Kasumi-1 (cell line): ENCODE measurements at regions not wholly inside any gene's neighbourhood (a gene's known extent, or its start where the extent isn't known, plus 50 kb on each side); places are given as distances from the start of the nearest gene placed in this dataset.

ENCODE experiments used
- DNase-seq, 2 experiments: peaks; one replicate each; lab custom pipeline; 2025; lab: John Stamatoyannopoulos, UW

DNA sequence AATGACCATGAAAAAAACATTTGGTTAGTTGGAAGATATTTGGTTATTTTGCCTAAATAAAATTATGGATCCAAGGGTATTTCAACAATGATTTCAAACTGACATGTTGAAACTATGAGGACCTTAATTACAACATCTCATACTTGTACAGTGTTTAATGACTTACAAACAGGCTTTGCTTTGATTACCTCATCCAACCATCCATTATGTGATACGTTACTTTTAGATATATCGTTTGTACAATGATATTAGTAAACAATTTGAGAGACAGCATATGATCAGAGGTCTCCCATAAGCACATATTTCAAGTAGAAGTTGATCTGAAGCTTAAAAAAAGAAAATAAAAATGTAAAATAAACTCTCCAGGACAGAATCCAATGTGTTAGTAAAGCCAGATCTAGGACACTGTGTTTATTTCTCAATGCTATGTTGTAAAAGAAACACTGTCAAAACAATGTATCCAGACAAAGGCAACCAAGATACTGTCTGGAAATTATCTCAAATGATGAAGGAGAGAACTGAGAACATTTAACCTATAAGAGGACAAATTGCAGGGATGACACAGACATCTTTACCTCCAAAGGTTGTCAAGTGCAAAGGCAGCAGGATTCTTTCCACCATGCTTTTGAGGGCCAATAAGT lies 116.0 kb upstream of the TARS1 start:
- DNase-seq, result no peak

DNA sequence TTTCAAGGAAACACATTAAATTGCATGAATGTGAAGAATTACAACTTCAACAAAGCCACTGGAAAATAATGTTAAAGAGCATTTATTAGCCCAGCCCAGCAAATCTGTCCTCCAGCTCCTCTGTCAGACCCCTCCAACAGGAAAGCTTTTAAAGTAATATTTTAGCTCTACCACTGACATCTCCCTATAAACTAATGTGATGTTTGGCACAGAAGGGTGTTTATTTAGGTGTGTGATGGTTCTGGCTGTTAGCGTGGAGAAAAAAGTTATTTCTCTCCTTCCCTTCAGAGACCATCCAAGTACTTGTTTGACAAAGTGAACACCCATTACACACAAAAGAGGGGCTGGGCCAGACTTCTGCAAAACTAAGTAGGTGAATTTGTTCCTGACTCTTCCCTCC lies 111.9 kb upstream of the TARS1 start:
- no peak for DNase-seq

GRCh38 chr5:33329891-33330290 lies 110.9 kb upstream of the TARS1 start:
- DNase-seq, result no peak

GRCh38 chr5:33330426-33330825 lies 110.3 kb upstream of the TARS1 start:
- no peak for DNase-seq

- no peak for DNase-seq
Measured at GRCh38 chr5:33330992-33331391, 109.8 kb upstream of the TARS1 start.

DNA sequence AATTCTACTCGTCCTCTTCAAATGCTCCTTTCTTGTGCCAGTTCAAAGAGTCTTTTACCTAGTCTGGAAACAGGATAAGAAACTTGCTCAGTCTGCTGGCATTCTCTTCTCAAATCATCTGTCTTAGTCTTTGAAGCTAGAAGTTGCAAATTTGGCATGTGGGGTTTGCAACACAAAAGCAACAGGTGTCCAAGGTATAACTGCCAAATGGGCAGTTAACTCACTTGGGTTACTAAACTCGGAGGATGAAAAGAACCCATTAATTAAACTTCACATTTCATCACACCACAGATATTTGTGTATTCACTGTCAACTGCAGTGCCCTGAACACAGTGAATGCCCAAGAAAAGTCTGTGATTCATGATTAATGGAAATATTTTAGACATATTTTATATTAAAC lies 108.0 kb upstream of the TARS1 start:
- no peak for DNase-seq

GRCh38 chr5:33334829-33335228 lies 105.9 kb upstream of the TARS1 start:
- DNase-seq, result no peak

- no peak for DNase-seq
Measured at GRCh38 chr5:33336891-33337636, 103.7 kb upstream of the TARS1 start.

GRCh38 chr5:33337637-33337992 lies 103.2 kb upstream of the TARS1 start:
- no peak for DNase-seq

GRCh38 chr5:33338336-33339110 lies 102.2 kb upstream of the TARS1 start:
- peak in 1 of 2 experiments; percentile 3 for DNase-seq

GRCh38 chr5:33339413-33339812 lies 101.4 kb upstream of the TARS1 start:
- no peak for DNase-seq

DNA sequence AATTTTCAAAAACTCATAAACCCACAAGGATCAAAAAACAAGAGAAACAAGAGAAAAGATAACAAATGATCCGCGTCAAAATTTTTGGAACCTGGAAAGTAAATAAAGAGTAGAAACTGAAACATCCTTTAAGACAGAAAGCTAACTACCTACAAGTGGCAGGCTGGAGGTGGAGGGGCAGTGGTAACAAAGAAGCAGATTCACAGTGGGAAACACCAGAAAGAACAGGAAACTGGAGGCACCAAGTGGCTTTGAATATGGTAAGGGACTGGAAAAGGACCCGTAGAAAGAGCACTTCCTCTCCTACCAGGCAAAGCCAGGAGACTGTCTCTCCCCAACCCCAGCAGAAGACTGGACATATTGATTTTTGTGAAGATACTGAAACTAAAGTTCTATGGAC lies 100.6 kb upstream of the TARS1 start:
- DNase-seq, result peak; percentile 5 to 52

DNA sequence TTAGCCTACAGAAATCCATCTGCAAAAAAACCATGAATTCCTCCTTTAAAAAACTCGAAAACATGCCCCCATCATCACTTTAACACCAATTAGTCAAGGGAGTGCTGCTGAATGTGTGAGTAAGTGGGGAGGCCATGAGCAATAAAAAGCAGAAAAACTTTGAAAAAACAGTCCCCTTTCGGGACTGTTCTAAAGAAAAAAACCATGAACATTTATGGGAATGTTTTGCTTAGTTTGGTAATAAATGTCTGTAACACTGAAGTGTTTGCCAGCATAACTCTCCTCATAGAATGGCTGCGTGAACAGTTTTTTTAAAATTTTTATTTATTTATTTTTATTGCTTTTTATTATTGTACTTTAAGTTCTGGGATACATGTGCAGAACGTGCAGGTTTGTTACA lies 99.4 kb upstream of the TARS1 start:
- no peak for DNase-seq

GRCh38 chr5:33343676-33344327 lies 97.0 kb upstream of the TARS1 start:
- no peak for DNase-seq

GRCh38 chr5:33346534-33346933 lies 94.2 kb upstream of the TARS1 start:
- no peak for DNase-seq

GRCh38 chr5:33361781-33362180 lies 79.0 kb upstream of the TARS1 start:
- DNase-seq, result no peak

- no peak for DNase-seq
Measured at GRCh38 chr5:33362915-33363314, 77.8 kb upstream of the TARS1 start.

DNA sequence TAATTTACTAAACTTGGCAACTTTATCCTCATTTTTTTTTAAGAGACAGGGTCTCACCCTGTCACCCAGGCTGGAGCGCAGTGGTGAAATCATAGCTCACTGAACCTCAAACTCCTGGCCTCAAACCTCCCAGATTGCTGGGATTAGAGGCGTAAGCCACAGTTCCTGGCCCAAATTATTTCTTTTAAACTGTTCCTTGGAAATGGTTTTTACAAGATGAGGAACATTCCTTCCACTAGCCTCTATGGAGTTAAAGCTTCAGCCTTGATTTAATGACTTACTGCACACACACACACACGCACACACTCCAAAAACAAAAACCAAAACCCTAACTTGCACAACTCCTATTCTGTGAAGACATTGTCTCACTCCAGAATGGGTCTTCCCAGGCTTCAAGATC lies 77.2 kb upstream of the TARS1 start:
- no peak for DNase-seq

DNA sequence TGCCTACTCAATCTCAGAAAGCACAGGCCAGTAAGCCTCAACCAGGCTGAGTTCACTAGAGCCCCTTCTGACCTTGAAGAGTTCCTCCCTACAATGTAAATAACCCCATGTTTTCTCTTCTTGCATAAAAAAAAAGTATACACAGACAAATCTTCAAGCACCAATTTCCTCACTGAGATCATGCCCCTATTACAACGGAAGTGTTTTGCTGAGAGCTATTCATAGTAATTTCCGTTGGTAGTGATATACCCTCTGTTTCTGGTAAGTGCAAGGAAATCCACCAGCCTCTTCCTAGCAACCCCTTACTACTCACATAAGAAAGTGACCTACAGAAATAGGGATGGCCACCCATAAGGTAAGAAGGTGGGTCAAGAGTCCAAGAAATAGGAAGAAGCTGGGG lies 76.4 kb upstream of the TARS1 start:
- DNase-seq, result peak; percentile 78 to 84

DNA sequence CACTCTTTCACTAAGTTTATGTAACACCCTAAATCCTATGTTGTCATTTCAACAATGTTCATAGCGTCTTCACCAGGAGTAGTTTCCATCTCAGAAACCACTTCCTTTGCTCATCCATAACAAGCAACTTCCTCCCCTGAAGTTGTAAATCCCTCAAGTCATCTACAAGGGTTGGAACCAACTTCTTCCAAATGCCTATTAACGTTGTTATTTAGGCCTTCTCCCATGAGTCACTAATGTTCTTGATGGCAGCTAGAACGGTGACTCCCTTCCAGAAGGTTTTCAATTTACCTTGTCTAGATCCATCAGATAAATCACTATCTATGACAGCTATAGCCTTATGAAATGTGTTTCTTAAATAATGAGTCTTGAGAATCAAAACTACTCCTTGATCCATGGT lies 73.3 kb upstream of the TARS1 start:
- peak; percentile 13 to 58 for DNase-seq

DNA sequence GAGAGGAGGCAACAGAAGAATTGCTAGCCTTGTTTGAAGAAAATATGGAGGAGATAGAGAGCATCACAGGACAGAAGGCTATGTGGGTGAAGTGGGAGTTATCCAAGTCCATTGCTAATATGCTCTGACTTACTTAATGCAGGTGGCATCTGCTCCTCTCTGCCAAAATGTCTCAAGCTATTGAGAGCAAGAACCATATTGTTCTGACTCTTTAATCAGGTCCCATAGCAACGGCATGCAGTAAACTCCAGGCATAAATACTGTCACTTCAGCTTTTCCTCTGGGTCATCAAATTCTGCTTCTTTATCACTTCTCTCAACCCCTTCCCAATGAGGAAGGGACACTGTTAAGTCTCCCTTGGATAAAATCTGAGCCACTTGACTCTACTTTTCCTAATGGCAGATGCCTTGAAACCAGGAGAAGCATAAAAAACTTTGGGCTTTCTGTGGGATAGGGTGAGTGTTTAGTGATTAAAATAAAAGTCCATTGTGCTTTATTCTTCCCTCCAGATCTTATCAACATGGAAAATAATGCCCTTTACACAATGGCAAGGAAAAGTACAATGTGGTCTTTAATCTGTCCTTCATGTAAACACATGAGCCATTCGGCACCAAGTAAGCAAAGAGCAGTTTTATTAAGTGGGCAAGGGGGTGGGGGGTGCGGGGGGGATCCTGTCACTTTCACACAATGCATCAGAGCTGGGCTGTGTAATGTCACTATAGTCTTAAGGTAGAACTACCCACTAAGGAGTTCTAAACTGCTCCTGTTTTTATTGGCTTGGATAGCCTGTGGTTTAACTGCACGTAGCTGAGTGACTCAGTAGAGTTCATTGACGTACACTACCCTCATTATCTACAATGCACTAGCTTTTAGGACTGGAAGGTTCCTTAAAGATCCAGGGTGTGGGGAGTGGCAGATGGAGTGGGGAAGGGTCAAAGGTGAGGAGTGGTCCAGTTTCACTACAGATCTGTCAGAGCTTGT lies 71.0 kb upstream of the TARS1 start:
- DNase-seq, result peak; percentile 18 to 49
